GM08714 (cell line): ENCODE measurements at regions not wholly inside any gene's neighbourhood (a gene's known extent, or its start where the extent isn't known, plus 50 kb on each side); places are given as distances from the start of the nearest gene placed in this dataset.
"Not testable (repeated sequence)": the region's sequence is repeated elsewhere in the genome, so short reads cannot be mapped to it uniquely, and the experiment has no call there.

ENCODE experiments used
- H3K4me3 ChIP-seq: fragments of 200-500 bp; sonication (Bioruptor generic); 2 replicates; pipeline ENCODE4 v1.5.1; 2014; ENCODE audit warnings: mild to moderate bottlenecking, low read length, inconsistent platforms
- ZNF274 ChIP-seq: IDR thresholded peaks from 2 replicates; pipeline ENCODE4 v1.6.1; 2012; ENCODE audit warnings: mild to moderate bottlenecking, low read depth, low read length

DNA sequence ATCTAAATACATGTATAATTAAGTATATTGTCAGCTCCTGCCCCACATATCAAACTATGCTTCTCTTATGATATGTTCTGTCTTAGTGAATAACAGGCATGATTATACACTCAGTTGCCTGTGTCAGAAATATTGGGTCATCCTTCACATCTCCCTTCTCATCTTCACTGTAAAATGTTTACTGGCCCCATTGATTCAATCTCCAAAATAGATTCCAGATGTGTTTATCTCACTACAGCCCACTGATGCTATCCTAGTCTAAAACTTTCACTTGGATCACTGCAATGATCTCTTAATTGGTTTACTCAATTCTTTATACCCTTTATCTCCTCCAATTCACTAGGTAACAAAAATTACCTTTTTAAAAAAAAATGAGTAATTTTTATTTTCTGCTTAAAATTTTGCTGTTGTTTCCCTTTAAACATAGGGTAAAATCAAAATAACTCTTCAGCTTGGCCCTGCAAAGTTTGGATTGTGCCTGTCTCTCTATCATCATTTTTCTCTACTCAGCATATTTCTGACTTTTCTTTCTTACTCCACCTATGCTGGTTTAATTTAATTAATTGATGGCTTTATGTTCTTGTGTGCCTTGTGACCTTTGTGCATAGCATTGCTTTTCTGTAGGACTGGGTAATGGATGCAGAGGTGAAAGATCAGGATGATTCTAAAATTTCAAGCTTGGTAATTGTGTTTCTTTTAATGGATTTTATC, 233.9 kb upstream of the FOXP2 start:
- TF ChIP-seq ZNF274, result no peak

DNA sequence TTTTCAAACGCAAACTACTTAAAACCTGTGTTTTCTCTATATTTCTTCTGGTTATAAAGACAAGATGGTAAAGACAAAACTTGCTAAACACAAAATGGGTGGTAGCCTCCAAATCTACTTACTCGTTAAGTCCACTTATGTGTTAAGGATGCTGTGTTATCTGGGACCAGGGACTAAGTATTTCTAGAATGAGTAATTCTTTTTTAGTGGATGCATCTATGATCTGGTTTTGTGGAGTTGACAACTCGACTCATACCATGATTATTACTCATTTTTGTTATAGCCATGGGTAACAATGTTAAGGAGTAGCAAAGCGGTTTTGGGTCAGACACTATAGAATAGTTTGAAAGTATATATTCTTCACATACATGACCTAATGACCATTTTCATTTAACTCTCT, 239.5 kb upstream of the FOXP2 start:
- no peak overlapping the region for H3K4me3 ChIP-seq
- no peak for TF ChIP-seq ZNF274

More for the DNA sequence above, 233.9 kb upstream of the FOXP2 start:
- H3K4me3 ChIP-seq, result no peak overlapping the region

GRCh38 chr7:114173170-114173890, 241.3 kb upstream of the FOXP2 start:
- TF ChIP-seq ZNF274, result no peak
- no peak overlapping the region for H3K4me3 ChIP-seq

DNA sequence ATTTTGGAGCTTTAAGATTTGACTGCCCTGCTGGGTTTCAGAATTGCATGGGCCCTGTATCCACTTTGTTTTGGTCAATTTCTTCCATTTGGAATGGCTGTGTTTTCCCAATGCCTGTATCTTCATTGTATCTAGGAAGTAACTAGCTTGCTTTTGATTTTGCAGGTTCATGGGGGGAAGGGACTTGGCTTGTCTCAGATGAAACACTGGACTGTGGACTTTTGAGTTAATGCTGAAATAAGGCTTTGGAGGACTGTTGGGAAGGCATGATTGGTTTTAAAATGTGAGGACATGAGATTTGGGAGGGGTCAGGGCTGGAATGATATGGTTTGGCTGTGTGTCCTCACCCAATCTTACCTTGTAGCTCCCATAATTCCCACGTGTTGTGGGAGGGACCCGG, 245.2 kb upstream of the FOXP2 start:
- H3K4me3 ChIP-seq, result not testable (repeated sequence)

- TF ChIP-seq ZNF274, result no peak
- no peak overlapping the region for H3K4me3 ChIP-seq
Observed at GRCh38 chr7:114160925-114161324, 242.1 kb upstream of the PPP1R3A start.

DNA sequence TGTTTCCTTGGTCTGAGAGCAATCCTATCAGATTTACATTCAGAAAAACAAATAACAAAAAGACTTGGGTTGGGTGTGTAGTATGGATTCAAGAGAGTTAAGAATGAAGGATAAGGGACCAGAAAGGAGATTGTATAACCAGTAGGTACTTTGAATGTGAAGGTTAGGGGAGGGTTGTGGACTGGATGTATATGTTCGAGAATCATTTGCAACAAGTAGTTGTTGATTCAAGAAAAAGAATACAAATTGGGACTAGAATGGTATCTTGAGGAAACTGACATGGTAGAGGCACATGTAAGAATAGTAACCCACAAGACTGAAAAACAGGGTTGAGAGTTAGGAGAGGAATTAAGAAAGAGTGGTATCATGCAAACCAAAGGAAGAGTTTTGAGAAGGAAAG, 240.0 kb upstream of the PPP1R3A start:
- no peak for TF ChIP-seq ZNF274
- no peak overlapping the region for H3K4me3 ChIP-seq

- TF ChIP-seq ZNF274, result no peak
- no peak overlapping the region for H3K4me3 ChIP-seq
Observed at GRCh38 chr7:114158275-114158674, 239.5 kb upstream of the PPP1R3A start.

DNA sequence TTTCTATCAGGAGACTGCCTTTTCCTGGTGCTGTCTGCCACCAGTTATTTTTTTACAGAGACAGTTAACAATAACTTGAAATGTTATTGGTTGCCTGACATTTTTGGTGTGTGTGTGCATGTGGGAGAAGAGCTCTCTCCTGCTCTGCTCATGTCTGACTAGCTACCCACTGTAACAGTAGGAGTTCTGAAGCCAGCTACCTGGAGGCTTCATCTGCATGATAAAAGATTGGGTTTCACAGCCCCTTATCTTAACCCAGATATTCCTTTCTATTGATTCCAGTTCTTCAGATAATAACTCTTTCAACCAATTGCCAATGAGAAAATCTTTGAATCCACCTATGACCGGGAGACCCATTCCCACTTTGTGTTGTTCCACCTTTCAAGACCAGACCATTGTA, 237.4 kb upstream of the PPP1R3A start:
- no peak for TF ChIP-seq ZNF274
- H3K4me3 ChIP-seq, result no peak overlapping the region

DNA sequence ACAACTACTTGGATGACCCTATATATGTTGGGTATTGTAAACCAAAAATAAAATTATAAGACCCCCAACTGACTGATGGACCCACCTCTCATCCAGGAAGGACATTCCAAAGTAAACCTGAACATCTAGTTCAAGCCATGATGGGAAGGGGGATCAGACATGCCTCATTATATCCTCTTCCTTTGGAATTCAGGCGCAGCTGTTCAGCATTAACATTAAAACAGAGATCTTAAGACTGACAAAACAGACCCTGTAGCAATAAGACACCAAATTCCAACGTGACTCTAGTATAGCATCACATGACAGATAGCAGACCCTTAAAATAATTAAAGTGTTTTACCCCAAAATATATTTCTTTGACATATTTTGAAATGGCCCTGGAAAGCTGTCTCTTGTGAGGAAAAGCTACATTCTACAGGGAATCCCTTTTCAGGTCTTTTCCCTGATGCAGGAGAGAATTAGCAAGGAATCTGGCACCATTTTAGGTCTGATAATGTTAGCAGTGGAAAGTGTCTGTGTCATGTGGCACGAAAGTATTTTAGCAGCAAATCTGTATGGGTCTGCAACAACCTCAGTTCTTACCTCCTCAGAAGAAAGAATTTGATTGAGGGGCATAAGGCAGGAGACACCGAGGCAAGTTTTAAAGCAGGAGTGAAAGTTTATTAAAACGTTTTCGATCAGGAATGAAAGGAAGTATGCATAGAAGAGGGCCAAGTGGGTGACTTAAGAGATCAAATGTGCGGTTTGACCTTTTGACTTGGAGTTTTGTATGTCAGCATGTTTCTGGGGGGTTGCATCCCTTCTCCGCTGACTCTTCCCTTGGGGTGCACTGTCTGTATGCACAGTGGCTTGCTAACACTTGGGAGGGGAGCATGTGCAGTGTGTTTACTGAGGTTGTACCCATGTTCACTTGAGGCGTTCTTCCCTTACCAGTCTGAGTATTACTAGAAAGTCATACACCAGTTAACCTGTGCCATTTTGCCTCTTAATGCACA, 236.6 kb upstream of the PPP1R3A start:
- no peak for TF ChIP-seq ZNF274
- no peak overlapping the region for H3K4me3 ChIP-seq

GRCh38 chr7:114153700-114154099, 234.9 kb upstream of the PPP1R3A start:
- TF ChIP-seq ZNF274, result no peak

DNA sequence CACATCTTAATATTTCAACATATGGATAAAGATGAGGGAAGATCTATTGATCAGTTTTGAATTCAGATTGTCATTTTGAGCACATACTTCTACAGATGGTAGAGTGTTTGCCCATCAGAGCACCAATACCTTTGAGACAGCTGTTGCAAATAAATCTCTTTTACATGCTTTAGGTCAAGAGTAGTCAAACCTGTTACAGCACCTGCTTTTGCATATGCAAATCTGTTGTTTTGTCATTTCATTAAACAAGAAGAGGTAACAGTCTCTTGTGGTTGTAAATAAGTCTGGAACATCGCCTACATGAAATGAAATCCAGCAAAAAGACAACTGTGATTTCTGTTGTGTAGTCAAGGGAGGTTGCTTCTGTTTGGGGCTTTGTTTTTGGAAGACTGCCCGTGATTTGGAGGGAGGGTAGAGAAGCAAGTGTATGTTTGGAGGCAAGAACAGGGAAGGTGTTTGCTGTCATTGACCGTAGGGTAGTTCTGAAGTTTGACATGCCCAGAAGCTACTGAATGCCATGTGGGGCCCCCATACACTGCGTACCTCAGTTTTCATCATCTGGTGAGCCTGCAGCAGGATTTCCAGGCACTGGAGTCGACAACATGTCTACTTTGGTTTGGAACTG, 233.6 kb upstream of the PPP1R3A start:
- no peak overlapping the region for H3K4me3 ChIP-seq
- TF ChIP-seq ZNF274, result no peak

More at GRCh38 chr7:114153700-114154099, 234.9 kb upstream of the PPP1R3A start:
- H3K4me3 ChIP-seq, result no peak overlapping the region

- no peak overlapping the region for H3K4me3 ChIP-seq
- TF ChIP-seq ZNF274, result no peak
Observed at GRCh38 chr7:114151777-114152176, 233.0 kb upstream of the PPP1R3A start.

- TF ChIP-seq ZNF274, result no peak
- no peak overlapping the region for H3K4me3 ChIP-seq
Observed at GRCh38 chr7:114150689-114151088, 231.9 kb upstream of the PPP1R3A start.

DNA sequence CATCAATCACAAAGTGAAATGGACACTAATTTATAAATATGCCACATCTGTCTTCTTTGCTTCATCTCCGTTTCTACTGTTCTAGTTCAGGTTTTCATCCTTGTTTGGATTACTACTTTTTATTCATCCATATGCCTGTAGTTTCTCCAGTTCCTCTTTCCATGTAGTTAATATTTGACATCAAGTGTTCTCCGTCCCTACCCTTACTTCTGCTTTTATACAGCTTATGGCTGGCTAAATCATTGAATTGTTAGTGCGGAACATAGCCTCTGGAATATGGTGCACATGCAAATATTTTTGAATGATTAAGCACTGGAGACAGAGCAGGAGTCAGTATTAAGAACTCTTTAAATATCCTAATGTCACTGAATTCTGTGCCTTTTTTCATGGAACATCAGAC, 230.0 kb upstream of the PPP1R3A start:
- no peak for TF ChIP-seq ZNF274
- no peak overlapping the region for H3K4me3 ChIP-seq
